GM12874 (cell line): ENCODE measurements at regions not wholly inside any gene's neighbourhood (a gene's known extent, or its start where the extent isn't known, plus 50 kb on each side); places are given as distances from the start of the nearest gene placed in this dataset.

Experiments used
- TF ChIP-seq, protein P1 (sequence below): IDR thresholded peaks from 2 replicates; pipeline ENCODE4 v1.5.1; 2011; ENCODE audit warnings: low read depth, mild to moderate bottlenecking, control low read depth, low read length, moderate library complexity; ENCODE audit not compliant: insufficient read depth

GRCh38 chr10:121690152-121690848 is 92.1 kb upstream of the FGFR2 start:
- TF ChIP-seq, protein P1, sequence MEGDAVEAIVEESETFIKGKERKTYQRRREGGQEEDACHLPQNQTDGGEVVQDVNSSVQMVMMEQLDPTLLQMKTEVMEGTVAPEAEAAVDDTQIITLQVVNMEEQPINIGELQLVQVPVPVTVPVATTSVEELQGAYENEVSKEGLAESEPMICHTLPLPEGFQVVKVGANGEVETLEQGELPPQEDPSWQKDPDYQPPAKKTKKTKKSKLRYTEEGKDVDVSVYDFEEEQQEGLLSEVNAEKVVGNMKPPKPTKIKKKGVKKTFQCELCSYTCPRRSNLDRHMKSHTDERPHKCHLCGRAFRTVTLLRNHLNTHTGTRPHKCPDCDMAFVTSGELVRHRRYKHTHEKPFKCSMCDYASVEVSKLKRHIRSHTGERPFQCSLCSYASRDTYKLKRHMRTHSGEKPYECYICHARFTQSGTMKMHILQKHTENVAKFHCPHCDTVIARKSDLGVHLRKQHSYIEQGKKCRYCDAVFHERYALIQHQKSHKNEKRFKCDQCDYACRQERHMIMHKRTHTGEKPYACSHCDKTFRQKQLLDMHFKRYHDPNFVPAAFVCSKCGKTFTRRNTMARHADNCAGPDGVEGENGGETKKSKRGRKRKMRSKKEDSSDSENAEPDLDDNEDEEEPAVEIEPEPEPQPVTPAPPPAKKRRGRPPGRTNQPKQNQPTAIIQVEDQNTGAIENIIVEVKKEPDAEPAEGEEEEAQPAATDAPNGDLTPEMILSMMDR, result no peak

GRCh38 chr10:121687095-121687813 is 89.0 kb upstream of the FGFR2 start:
- TF ChIP-seq, protein P1, result no peak

- TF ChIP-seq, protein P1, result no peak
Measured at GRCh38 chr10:121684276-121684675, 86.0 kb upstream of the FGFR2 start.

- TF ChIP-seq, protein P1, result no peak
Measured at GRCh38 chr10:121683816-121684215, 85.6 kb upstream of the FGFR2 start.

GRCh38 chr10:121683366-121683765 is 85.1 kb upstream of the FGFR2 start:
- TF ChIP-seq, protein P1, result no peak

DNA sequence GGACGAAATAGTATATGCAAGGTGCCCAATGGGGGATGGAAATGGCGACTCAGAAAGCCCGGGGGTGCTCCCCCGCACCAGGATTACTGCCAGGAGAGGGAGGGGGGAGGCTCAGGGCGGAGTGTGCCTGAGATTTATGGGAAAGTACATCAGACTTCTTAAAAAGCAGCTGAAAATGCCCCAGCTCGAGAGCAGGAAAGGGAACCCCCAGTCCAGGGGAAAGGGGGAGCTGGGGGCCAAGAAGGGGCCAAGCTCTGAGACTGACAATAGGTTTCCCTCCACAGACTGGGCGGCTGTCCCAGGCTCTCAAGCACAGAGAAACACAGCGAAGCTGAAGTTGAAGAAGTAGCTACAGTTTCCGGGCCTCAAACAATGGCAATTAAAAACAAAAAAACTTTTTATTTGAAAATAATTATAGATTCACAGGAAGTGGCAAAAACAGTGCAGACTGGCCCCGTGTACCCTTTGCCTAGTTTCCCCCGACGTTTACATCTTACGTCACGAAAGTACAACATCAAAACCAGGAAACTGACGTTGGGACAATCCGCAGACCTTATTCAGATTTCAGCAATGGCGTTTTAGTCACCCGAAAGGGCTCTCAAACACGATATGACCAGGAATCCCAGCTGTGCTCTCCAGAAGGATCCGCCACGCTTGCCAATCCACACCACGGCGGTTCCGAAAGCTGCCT is 83.9 kb upstream of the FGFR2 start:
- TF ChIP-seq, protein P1, result no peak
